ENCODE measurements at regions not wholly inside any gene's neighbourhood (a gene's known extent, or its start where the extent isn't known, plus 50 kb on each side); places are given as distances from the start of the nearest gene placed in this dataset.

GRCh38 chr4:174100910-174101309, 182.6 kb downstream of the FBXO8 start:
- TF ChIP-seq NFRKB (IDR thresholded peaks at IDR 0.05) (no peak), TARDBP (IDR thresholded peaks at IDR 0.05) (no peak), FOXM1 (IDR thresholded peaks at IDR 0.05; ENCODE audit: borderline replicate concordance) (no peak)

Data from HEK293T (cell line).